ENCODE measurements at regions not wholly inside any gene's neighbourhood (a gene's known extent, or its start where the extent isn't known, plus 50 kb on each side); places are given as distances from the start of the nearest gene placed in this dataset.

DNA sequence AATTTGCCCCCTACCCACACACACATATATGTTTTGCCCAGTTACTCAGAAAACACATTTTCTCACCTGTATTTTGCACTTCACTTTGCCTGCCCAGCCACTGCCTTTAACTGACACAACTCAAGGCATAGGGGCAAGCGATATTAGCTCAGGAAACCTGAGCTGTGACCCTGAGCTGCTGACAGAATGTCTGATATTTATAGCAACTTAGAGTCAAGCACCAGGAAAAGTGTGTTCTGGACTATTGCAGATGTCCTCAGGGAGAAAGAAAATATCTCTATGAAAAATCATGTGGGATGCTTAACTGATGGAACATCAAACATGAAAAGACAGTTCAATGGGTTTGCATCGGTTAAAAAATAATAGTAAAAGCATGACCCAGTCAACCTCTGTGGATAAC is 63.9 kb upstream of the SLC35C1 start:
- TF ChIP-seq, protein P1, sequence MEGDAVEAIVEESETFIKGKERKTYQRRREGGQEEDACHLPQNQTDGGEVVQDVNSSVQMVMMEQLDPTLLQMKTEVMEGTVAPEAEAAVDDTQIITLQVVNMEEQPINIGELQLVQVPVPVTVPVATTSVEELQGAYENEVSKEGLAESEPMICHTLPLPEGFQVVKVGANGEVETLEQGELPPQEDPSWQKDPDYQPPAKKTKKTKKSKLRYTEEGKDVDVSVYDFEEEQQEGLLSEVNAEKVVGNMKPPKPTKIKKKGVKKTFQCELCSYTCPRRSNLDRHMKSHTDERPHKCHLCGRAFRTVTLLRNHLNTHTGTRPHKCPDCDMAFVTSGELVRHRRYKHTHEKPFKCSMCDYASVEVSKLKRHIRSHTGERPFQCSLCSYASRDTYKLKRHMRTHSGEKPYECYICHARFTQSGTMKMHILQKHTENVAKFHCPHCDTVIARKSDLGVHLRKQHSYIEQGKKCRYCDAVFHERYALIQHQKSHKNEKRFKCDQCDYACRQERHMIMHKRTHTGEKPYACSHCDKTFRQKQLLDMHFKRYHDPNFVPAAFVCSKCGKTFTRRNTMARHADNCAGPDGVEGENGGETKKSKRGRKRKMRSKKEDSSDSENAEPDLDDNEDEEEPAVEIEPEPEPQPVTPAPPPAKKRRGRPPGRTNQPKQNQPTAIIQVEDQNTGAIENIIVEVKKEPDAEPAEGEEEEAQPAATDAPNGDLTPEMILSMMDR (IDR thresholded peaks at IDR 0.05) = no peak
- TF ChIP-seq POLR2A (IDR thresholded peaks at IDR 0.05) (no peak), EP300 (IDR thresholded peaks at IDR 0.05) (no peak)
